COLO829 (cell line): ENCODE measurements at regions not wholly inside any gene's neighbourhood (a gene's known extent, or its start where the extent isn't known, plus 50 kb on each side); places are given as distances from the start of the nearest gene placed in this dataset.

Source experiments
- DNase-seq: peaks from one replicate; pipeline ENCODE4 v3.0.0; 2012; ENCODE audit warnings: low spot score

DNA sequence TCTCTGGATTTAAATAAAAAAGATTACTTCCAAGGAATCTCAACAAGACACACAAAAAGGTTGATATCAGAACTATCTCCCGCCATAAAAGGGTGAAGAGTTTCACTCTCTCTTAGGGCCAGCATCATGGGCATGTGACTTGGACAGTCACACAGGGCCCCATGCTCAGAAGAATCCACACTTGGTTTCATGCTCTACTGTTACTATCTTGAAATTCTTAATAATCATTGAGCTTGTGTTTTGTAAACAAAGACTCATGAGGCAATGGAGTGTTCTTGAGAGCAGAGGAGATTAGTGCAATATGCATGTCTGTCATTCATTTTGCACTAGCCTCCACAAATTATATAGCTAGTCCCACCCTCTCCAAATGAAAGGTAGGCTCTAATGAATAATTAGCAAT lies 58.4 kb downstream of the HMHB1 start:
- no peak for DNase-seq

DNA sequence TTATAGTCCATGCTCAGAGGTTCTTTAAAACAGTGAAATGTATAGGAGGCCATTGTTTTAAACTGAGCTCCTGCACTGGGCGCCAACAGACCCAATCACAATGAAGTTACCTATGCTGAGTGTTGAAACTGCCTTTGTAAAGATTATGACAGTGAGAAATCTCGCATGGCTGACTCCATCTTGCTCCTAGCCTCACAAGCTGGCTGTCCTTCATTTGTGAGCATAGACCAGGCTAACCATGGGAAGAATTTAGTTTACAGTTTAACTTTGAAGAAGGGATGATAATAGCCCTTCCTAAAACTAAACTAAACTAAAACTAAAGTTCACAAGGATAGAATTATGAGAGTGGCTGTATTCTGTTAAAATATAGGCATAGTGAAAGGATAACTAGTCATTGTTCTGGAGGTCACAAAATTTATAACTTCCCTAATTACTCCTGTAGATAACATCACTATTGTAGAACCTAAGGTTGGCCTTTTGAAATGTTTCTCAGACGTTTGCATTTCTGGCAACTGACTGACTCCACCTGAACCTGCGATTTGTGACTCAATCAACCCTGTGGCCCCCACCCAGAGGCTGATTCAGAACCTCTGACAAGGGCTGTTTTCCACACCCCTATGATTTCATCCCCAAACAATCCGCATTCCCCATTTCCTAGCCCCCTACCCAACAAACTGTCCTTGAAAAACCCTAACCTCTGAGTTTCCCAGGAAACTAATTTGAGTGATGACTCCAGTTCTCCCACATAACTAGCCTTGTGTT lies 59.1 kb downstream of the HMHB1 start:
- DNase-seq = no peak

DNA sequence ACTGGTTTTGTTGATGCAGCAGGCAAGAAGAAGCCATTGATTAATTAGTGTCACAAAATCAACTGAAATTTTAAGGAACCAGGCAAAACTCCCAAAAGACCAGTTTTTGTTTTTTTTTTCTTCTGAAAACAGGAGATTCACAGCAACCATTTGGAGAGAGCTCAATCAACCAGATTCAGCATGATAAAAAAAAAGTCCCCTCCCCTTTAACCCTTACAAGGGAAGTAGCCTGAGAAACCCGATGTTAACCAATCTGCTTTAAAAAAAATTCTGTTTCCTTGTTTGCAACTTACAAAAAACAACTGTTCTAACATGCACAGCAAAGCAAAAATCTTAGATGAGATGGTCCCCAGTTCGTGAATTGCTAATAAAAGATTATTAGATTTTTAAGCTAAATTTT lies 59.7 kb downstream of the HMHB1 start:
- DNase-seq = no peak

DNA sequence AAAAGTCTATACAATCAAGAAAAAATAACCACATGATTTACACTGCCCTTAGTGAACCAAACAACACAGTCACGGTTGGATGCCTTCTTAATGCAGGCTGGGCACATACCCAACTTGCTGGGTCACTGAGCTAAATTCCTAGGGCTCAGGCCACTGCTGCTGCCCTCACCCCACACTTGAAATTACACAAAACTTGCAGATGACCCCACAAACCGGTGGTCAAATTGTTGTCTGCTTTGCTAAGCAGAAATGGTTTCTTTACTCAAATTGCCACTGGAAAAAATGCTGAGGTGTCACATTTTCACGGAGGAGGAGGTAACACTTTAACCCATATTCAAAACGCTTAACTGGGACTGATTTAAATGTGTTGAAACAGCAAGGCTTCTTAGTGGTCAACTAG lies 62.4 kb downstream of the HMHB1 start:
- no peak for DNase-seq

DNA sequence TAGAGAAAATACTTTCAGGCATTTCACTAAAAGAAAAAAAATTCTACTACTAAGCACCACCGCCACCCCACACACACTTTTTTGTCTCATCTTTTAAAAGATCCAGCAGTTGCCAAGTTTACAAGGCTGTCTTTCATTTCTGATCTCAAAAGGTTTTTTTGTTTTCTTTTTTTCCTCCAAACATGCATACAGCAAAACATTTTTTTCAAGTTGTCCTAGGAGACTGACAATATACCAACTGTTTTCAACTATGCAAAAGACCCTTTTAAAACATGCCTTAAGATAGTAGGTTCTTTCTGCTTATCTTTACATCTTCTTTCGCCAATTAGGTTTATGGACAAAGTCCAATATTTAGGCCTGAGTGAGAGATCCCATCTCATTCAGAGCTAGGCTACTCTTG lies 65.2 kb downstream of the HMHB1 start:
- peak; percentile 83 for DNase-seq

DNA sequence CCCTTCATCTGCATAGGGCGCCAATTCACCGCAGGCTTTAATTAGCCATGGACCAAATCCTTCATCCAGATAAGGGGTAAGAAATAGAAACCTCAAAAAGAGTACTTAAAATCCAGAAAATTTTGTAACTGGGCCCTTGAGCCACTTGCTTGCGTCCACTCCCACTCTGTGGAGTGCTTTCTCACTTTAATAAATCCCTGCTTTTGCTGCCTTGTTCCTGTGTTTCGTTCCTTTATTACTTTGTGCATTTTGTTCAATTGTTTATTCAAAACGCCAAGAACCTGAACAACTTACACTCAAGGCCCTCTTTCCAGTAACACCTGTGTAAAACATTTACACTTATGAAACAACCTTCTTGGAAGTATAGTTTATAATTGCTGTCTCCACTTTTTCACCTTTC lies 66.5 kb downstream of the HMHB1 start:
- DNase-seq = no peak

DNA sequence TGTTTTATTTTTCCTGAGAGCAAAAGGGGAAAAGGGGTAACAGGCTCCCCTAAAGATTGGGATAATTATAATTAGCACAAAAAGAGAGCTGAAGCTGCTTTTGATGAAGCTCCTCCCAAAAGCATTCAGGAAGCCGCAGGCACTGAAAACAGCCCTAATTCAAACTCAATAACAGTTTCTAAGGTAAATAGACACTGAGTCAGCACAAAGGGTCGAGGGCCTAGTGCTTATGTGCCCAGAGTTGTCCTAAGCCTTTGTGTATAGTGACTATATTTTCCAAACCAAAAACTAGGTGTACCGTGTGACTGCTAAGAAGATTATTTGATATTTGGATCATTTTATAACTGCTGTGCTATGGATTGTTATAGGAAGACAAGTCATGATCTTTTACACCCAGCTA lies 67.7 kb downstream of the HMHB1 start:
- no peak for DNase-seq

DNA sequence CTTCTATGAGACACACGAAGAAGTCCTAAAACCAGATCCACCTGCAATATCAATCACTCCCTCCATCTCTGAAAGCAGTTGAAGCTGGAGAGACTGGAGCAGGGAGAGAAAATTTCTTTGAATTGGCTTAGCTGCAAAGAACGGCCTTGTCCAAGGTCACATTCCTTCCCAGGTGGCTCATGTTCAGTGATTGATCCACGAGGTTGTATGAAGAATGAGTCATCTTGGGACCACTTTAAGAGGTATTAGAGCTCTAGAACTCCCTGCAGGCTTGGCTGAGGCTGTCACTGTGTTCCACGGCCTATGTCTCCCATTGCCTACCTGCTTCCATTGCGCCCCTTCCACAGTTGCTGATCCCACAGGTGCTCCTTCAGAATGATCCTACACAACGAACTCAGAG lies 68.2 kb downstream of the HMHB1 start:
- DNase-seq = no peak

DNA sequence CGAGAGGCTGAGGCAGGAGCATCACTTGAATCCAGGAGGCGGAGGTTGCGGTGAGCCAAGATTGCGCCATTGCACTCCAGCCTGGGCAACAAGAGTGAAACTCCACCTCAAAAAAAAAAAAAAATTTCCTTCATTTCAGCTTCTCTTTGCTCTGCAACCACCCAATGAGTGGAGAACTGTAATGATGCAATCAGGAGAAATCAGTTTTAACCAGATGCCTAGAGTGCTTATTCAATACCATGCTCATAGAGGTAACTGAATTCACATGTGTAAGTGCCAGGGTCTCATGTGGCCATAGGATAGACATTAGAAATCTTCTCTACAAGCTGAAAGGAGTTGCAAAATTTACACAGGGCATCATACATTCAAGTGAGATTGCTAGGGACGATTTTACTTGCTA lies 70.6 kb downstream of the HMHB1 start:
- no peak for DNase-seq

DNA sequence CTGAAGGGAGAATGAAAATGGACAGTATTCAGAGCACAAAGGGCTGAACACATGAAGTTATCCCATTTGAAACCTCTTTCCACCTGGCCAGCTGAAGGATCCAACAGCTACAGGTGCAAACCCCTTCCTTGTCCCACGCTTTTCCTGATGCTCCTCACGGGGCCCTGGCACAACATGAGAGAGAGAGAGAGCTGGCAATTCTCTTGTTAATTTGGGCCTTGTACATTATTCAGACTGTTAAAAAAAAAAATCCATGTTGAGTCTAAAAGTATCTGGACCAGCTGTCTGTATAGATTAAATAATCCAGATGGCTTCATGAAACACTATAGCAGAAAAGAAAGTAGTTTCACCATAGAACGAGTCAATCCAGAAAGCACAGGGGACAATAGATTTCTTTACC lies 74.1 kb downstream of the HMHB1 start:
- no peak for DNase-seq

DNA sequence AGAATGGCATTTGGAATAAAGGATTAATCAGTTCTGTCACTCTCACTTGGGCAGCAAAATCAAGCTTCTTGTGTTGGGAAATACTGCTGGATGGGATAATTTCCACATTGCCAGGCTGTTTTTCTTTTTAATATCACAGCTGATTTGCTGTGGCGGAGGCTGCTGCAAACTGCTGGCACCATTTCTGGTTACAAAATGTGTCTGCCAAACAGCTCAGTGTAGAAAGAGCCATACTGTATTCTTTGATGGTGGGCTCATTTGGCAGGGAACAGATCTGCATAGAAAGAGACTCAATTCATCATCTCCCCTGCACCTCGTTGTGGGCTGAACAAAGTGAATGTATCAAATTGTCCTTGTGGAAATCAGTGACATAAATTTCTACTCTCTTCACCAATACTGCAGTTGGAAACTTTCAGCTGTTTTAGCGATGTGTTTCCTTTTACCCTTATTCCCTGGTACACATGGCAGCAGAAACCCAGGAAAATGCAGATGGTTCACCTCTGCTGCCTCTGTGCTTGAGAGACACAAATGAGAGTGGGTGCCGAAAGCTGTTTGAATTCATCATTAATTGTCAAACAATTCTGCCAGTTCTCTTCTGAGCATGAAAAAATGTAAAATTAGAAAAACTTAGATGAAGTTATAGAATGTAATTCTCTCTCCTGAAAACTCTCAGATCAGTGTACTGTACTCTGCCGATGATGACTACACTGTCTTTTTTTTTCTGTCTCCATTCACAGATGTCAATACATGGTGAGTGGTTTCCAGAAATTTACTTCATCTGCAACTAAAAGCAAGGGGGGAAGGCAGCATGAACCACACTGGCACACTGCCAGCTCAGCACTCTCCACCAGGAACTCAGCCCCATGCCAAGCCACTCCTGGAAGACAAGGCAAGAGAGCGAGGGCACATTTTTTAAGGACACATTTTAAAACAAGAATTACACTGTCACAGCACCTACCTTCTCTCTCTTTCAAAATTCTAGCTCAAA lies 75.0 kb downstream of the HMHB1 start:
- DNase-seq = no peak

DNA sequence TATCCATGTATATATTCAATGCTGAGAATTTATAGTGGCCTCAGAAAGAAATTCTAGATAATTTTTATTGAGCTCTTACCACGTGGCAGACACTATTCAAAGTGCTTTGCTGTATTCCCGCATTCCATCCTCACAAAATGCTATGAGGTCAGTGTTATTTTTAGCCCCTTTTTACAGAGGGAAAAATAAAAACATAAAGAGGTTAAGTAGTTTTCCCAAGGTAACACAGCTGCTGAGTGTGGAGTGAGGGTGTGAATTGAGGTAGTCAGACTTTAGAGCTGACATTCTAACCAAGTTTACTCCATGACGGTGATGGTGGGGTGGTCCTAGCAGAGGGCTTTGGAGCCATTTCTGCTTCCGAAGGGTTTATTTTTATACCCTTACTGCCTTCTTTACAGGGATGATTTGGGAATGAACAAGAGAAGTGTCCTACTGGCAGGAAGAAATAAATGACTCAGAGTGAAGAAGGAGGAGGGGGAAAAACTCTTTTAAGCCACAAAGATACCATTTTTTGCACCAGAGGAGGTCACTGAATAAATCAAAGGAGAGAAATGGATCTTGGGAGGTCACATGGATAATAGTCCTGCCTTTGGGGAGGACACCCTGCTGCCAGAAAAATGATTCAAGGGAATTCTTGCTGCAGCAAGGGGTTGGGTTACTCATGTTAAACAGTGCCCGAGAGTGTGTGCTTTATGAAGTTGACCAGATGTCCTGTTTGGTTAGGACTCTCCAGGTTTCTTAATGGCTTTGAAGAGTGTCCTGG lies 76.1 kb downstream of the HMHB1 start:
- DNase-seq = peak; percentile 70

DNA sequence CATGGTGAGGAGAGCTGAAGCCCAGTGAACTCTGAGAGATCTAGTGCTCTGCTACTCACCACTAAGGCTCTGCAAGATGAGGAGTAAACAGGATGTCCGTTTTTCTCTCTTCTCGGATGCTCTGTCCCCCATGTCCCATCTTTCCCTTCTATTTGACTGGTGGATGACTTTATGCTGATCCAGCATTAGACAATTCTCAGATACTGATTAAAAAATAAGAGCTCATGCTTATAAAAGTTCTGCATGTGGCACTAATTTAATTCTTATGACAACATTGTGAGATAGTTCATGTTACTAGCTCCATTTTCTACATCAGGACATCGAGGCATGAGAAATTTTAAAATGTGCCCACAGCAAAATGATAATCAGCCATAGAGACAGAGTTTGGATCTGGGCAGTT lies 77.0 kb downstream of the HMHB1 start:
- no peak for DNase-seq

DNA sequence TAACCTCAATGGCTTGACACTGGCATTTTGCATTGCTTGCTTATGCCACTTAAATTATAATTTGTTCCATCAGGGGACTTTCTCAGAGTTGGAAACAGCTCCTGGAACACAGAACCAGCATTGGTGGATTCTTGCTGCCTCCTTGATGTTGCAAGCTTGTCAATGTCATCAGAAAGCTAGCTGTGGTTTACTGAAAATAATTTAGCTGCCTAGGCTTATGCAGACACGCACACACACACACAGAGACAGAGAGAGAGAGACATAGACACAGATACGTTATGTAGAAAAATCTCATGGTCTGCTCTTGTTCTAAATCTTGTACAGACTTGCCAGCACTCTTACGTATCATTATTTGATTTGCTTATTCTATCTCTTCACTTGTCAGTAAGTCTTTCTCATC lies 78.0 kb downstream of the HMHB1 start:
- no peak for DNase-seq

DNA sequence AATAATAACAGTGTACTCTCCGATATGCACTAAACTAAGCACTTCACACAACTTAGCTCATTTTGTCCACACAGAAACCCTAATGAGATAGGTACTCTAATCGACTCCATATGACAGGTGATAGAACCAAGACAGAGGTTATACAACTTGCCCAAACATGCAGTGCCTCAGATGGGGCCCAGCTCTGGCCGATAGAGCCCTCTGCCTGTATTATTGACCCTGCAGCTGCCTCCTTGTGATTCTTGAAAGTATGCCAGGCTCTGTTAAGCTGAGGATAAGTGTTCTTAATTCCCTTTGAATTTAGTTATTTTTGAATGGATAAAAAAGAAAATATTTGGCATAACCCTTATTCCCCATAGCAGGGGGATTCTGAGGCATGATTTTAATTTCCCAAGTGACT lies 78.5 kb downstream of the HMHB1 start:
- no peak for DNase-seq

DNA sequence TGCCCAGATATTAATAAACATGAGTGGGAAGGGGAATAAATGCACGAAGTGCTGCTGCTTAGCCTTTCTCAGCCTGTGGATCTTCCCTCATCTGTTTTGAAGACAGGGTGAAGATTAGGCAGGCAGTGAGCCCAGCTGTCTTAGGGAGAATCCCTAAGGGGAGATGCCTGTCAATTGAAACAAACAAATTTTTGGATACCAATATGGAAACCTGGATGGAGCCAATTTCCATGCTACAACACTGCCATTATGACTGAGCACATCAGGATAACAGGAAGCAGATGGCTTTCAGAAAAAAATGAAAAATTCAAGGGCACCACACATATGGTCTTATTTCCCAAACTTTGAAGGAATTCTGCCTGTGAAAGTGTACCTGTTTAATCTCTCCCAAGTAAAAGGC lies 80.3 kb downstream of the HMHB1 start:
- DNase-seq = no peak

DNA sequence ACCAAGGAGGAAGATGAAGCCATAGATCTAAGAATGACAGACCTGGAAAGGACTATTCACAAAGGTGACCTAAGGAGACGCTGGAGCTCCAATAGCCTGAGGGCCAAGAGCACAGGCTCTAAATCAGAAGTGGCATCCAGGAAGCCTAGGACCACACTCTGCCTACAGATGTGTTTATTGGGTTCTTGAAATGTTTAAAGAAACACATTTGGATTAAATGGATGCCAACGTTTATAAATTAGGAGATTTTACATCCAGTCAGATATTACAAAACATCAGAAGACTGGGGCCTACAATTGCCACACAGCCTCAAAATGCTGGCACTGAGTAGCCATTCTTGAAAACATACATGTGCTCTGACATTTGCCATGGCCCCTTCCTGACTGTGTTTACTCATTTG lies 80.9 kb downstream of the HMHB1 start:
- DNase-seq = no peak

DNA sequence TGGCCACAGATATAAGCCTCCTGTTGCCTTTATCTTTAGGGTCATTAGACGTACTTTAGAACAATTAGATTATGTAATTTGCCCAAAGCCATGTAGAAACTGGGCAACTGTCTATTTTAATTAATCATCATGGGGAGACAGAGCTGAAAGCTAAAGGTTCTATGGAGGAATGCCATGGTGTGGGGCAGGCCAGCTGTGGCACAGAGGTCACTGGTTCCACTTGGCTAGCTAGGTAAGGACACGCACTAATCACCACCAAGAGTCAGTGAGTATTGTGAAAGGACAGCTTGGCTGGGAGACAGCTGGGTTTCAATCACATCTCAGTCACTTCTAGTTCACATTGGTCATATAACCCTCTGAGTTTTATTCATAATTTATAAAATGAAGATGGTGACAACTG lies 81.7 kb downstream of the HMHB1 start:
- DNase-seq = no peak

DNA sequence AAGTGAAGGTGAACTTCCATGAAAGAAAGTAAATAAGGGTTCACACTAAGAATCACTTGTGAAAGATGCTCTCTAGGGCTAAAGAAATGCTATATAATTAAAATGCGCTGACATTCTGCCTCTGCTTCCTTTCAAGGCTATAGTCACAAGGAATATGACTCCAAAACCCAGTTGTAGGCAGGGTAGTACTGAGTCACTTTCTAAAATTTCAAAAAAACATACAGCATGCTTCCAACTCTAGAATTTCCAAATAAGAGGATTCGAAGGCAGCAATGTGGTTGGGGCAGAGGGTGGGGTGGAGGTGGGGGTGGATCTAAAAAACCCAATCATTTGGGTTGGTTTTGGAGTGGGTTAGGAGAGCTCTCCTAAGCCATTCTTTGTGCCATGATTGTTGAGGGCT lies 84.6 kb downstream of the HMHB1 start:
- DNase-seq = no peak

DNA sequence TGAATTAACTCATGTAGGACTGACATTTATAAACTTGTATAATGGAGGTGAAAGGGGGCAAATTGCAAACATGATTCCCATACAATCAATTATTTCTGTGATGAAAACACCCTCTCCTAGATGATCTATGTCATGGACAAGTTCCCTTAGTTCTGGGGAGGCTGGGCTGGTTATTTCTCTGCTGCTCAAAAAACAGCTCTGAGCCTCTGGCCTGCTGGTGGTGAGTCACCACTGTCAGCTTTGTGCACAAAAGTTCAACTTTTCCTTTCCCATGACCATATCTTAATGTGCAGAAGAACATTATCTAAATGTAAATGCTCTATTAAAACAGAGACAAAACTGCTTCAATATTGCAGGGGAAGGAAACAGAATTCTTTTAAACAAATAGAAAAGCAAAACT lies 85.0 kb downstream of the HMHB1 start:
- DNase-seq = peak; percentile 36

DNA sequence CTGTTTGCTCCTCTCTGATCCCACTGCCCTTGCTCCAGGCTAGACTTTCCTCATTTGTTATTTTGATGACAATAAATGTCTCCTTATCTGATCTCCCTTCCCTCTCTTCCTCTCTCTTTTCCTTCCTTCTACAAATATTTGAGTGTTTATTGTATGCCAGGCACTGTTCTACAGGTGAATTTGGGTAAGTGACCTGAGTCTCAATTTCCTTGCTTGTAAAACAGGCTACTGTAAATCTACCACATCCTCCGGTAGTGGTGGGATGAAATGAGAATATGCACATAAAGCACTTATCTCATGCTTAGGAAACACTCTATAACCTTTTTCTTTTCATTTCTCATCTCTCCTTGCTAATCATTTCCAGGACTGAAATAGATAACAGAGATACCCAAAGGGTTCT lies 86.4 kb downstream of the HMHB1 start:
- DNase-seq = no peak

DNA sequence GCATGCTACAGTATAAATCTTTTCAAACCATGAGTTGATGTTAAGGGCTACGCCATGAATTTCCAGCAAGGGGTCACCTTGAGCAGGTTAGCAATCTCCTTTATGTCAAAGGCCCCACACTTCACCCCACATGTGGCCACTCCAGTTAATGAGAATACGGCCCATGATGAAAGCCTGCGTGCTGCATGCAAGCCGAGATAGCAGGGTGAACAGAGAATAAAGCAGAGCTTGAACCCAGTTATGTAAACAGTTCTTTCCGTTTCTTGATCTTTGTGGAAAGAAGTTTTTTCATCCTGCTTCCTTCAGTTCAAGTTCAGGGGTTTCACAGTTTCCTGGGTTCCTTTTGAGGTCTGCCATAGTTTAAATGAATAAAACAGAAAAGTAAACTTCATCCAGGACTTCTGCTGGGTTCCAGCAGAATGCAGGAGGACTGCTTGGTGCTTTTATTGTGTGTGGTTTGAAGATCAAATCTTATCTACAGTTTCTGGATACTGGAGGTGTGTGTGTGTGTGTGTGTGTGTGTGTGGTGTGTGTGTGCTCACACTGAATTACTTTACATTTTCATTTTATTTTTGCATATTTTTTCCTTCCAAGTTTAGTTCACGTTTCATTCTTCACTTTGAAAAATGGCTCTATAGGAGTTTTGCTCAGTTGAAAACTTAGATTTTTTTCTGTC lies 87.1 kb downstream of the HMHB1 start:
- no peak for DNase-seq
